ENCODE measurements at regions not wholly inside any gene's neighbourhood (a gene's known extent, or its start where the extent isn't known, plus 50 kb on each side); places are given as distances from the start of the nearest gene placed in this dataset.

- H2AFZ ChIP-seq (ENCODE audit: low read depth, low read length, poor library complexity, severe bottlenecking) = no peak overlapping the region
- no peaks in the 10 kb centered on the region for H4K20me1 ChIP-seq (ENCODE audit: insufficient read depth)
- H3K36me3 ChIP-seq (ENCODE audit: control insufficient read depth in 1 of 2, insufficient read depth in 2 of 2, low read length in 2 of 2) = no peaks in the 10 kb centered on the region
- intact Hi-C loops (cut with micrococcal nuclease) = no loop called here
- ATAC-seq (no peak), DNase-seq (ENCODE audit: low read depth, low spot score) (no peak)
- H3K9ac ChIP-seq (ENCODE audit: low read length) = no peak overlapping the region
- H3K4me2 ChIP-seq (ENCODE audit: low read length) = no peak overlapping the region
- no peak overlapping the region for H3K27ac ChIP-seq (ENCODE audit: low read depth, low read length)
- ChIA-PET RAD21 (ENCODE audit: low non-redundant PET in 1 of 2, low total read pairs in 2 of 2, uncharacterized antibody in 2 of 2, unreplicated experiment in 2 of 2) (no interaction called here), CTCF (no interaction called here), POLR2A (no interaction called here)
- H3K9me3 ChIP-seq (ENCODE audit: control insufficient read depth in 1 of 2, insufficient read depth in 1 of 2, low read depth in 1 of 2, low read length in 2 of 2) = no peaks in the 10 kb centered on the region
- H3K4me3 ChIP-seq (replicated peaks in 1 of 2; ENCODE audit: low read depth in 1 of 2, low read length in 2 of 2) = no peak overlapping the region
- peaks cover 8% of the 10 kb centered on the region; the same call in 1 of the 2 replicates for H3K27me3 ChIP-seq (ENCODE audit: insufficient read depth, low read length)
- no TSS peak for BruUV-seq (replicated peaks)
- H3K9me2 ChIP-seq (ENCODE audit: insufficient read depth) = no peaks in the 10 kb centered on the region
- H3K79me2 ChIP-seq (ENCODE audit: insufficient read depth, low read length) = no peaks in the 10 kb centered on the region
- no peaks in the 10 kb centered on the region for H3K4me1 ChIP-seq (ENCODE audit: control insufficient read depth in 1 of 2, insufficient read depth in 2 of 2, low read length in 2 of 2)
- no peak for TF ChIP-seq JUND (IDR thresholded peaks at IDR 0.05)
- no peak for TF ChIP-seq SIN3A (IDR thresholded peaks at IDR 0.05; ENCODE audit: low read depth)
- no peak for TF ChIP-seq SRF (IDR thresholded peaks at IDR 0.05; ENCODE audit: low read depth)
- TF ChIP-seq, protein P1, sequence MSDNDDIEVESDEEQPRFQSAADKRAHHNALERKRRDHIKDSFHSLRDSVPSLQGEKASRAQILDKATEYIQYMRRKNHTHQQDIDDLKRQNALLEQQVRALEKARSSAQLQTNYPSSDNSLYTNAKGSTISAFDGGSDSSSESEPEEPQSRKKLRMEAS (IDR thresholded peaks at IDR 0.05) = no peak
- no peak for TF ChIP-seq TCF7L2 (IDR thresholded peaks at IDR 0.05; ENCODE audit: borderline replicate concordance, extremely low read depth, insufficient read depth, insufficient read length)
- TF ChIP-seq POLR2AphosphoS5 (IDR thresholded peaks at IDR 0.05; ENCODE audit: low read depth, low read length) = no peak
- TF ChIP-seq, protein P2, sequence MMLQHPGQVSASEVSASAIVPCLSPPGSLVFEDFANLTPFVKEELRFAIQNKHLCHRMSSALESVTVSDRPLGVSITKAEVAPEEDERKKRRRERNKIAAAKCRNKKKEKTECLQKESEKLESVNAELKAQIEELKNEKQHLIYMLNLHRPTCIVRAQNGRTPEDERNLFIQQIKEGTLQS (IDR thresholded peaks at IDR 0.05) = no peak
- no peak for TF ChIP-seq POLR2A (IDR thresholded peaks at IDR 0.05; ENCODE audit: borderline replicate concordance, extremely low read depth, insufficient read depth, insufficient read length)
- no peak for TF ChIP-seq ZNF274 (IDR thresholded peaks at IDR 0.05; ENCODE audit: low read depth, low read length)
- no peak for TF ChIP-seq FOSL1 (IDR thresholded peaks at IDR 0.05; ENCODE audit: low read depth)
- no peak for TF ChIP-seq EGR1 (IDR thresholded peaks at IDR 0.05; ENCODE audit: low read depth)
- TF ChIP-seq CBX3 (IDR thresholded peaks at IDR 0.05; ENCODE audit: low read depth) = no peak
- TF ChIP-seq SP1 (IDR thresholded peaks at IDR 0.05; ENCODE audit: low read depth) = no peak
- no peak for TF ChIP-seq RAD21 (IDR thresholded peaks at IDR 0.05; ENCODE audit: low read depth)
- no peak for TF ChIP-seq EZH2phosphoT487 (IDR thresholded peaks at IDR 0.05; ENCODE audit: borderline replicate concordance)
Measured at GRCh38 chr13:42396901-42397655, 125.1 kb downstream of the AKAP11 start.

Measured in HCT116 (cell line).